Brain microvascular endothelial cell (primary cell): ENCODE measurements at regions not wholly inside any gene's neighbourhood (a gene's known extent, or its start where the extent isn't known, plus 50 kb on each side); places are given as distances from the start of the nearest gene placed in this dataset.

Source experiments
- DNase-seq: peaks from one replicate; pipeline ENCODE4 v3.0.0-alpha.2; 2020
- H3K27ac ChIP-seq: fragments of 250-450 bp; sonication (Bioruptor Pico); 2 replicates; pipeline ENCODE4 v1.5.1; 2020; ENCODE audit warnings: mild to moderate bottlenecking, moderate library complexity
- H3K27me3 ChIP-seq: fragments of 250-450 bp; sonication (Bioruptor Pico); replicated peaks from 2 replicates; pipeline ENCODE4 v1.5.1; 2020; ENCODE audit warnings: mild to moderate bottlenecking
- H3K36me3 ChIP-seq: fragments of 250-450 bp; sonication (Bioruptor Pico); replicated peaks from 2 replicates; pipeline ENCODE4 v1.5.1; 2020; ENCODE audit warnings: mild to moderate bottlenecking
- H3K4me3 ChIP-seq: 2 replicates; pipeline ENCODE4 v1.5.1; 2011; ENCODE audit warnings: low read depth, mild to moderate bottlenecking, control low read depth, low read length, moderate library complexity
- in situ Hi-C: cut with HindIII; loops from 2 replicates; pipeline ENCODE4 v1.10.0; 2017; ENCODE audit warnings: low sequenced_read_pairs, low pct_ligation_motif_present
- TF ChIP-seq, protein P1 (sequence below): IDR thresholded peaks from 2 replicates; pipeline ENCODE4 v1.5.1; 2011; ENCODE audit warnings: low read depth, mild to moderate bottlenecking, moderate library complexity, low read length, control low read depth, inconsistent platforms; ENCODE audit errors: missing control alignments

DNA sequence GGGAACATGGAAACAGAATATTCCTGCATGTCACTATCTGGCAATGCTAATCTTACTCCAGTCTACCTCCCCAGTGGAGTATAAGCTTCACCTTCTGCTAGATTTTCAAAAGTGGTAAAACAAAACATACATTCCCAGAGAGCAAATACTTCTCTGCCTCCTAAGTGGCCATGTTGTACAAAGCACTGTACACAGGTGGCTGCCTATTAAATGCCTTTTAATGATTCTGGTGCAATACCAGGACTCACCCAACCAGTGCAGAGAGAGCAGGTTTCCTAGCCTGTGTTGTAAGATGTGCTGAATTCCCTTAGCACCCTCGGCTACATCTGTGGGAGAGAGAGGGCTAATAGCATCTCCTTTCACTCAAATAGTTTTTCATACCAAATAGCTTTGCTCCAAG is 684.3 kb upstream of the NRP1 start:
- TF ChIP-seq, protein P1, sequence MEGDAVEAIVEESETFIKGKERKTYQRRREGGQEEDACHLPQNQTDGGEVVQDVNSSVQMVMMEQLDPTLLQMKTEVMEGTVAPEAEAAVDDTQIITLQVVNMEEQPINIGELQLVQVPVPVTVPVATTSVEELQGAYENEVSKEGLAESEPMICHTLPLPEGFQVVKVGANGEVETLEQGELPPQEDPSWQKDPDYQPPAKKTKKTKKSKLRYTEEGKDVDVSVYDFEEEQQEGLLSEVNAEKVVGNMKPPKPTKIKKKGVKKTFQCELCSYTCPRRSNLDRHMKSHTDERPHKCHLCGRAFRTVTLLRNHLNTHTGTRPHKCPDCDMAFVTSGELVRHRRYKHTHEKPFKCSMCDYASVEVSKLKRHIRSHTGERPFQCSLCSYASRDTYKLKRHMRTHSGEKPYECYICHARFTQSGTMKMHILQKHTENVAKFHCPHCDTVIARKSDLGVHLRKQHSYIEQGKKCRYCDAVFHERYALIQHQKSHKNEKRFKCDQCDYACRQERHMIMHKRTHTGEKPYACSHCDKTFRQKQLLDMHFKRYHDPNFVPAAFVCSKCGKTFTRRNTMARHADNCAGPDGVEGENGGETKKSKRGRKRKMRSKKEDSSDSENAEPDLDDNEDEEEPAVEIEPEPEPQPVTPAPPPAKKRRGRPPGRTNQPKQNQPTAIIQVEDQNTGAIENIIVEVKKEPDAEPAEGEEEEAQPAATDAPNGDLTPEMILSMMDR, result no peak
- in situ Hi-C loops, result no loop called here
- H3K27ac ChIP-seq, result no peak overlapping the region
- no peaks in the 10 kb centered on the region for H3K27me3 ChIP-seq
- no peak for DNase-seq
- H3K4me3 ChIP-seq, result no peak overlapping the region
- no peaks in the 10 kb centered on the region for H3K36me3 ChIP-seq

DNA sequence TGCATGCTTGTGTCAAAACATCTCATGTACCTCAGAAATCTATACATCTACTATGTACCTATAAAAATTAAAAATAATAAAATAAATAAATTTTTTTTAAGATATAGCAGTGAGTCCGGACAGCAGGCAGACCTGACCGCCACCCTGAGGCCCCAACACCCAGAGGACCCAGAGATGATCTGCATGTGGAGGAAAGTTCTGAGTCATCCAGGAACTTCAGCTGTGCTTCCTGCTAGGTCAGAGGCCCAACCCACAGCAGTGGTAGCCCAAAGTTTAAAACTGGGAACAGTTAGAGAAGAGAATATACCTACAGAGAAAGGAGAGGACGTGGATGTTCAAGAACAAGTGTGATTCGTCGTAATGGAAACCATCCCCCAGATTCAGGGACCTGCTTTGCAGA is 683.7 kb upstream of the NRP1 start:
- Histone ChIP-seq H3K4me3 (no peak overlapping the region), H3K27me3 (no peaks in the 10 kb centered on the region), H3K36me3 (no peaks in the 10 kb centered on the region), H3K27ac (no peak overlapping the region)
- DNase-seq, result peak; percentile 37
- in situ Hi-C loops, result no loop called here
- TF ChIP-seq, protein P1, result no peak

DNA sequence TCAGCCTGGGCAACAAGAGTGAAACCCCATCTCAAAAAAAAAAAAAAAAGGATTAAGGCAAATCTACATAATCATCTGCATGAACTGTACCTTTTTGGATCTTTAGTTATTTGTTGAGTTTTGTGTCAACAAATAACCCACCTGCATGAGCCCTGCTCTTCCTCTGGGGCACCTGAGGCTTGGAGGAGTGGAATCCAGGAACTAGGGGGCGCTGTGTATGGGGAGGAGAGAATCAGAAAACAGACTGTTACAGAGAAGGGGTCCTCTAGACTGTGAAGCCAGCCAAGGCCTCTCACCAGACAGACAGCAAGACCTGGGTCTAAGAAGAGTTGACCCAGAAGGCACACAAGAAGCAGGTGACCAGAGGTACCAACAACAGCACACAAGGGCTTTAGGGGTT is 682.8 kb upstream of the NRP1 start:
- H3K4me3 ChIP-seq, result no peak overlapping the region
- TF ChIP-seq, protein P1, result peak; percentile 24
- in situ Hi-C loops, result no loop called here
- DNase-seq, result no peak
- H3K36me3 ChIP-seq, result no peaks in the 10 kb centered on the region
- H3K27me3 ChIP-seq, result no peaks in the 10 kb centered on the region
- no peak overlapping the region for H3K27ac ChIP-seq

DNA sequence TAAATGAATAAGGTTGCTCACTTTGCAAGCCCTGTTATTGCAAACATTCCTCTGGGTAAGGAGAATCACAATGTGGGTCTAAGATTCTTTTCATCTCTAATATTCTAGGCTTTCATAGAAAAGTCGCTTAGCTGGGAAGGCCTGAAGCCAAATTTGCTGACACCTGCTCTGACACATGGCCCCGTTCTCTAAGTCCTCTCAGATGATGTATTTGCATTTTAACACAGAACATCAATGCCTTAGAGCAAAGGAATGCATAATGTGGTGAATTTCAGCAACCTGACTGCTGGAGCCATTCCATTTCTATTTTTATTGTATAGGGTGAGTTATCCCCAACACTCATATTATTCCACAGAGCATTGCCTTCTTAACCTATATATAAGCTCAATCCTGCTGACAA is 682.1 kb upstream of the NRP1 start:
- TF ChIP-seq, protein P1, result no peak
- no peak for DNase-seq
- Histone ChIP-seq H3K4me3 (no peak overlapping the region), H3K27me3 (no peaks in the 10 kb centered on the region), H3K36me3 (no peaks in the 10 kb centered on the region), H3K27ac (no peak overlapping the region)
- in situ Hi-C loops, result no loop called here

DNA sequence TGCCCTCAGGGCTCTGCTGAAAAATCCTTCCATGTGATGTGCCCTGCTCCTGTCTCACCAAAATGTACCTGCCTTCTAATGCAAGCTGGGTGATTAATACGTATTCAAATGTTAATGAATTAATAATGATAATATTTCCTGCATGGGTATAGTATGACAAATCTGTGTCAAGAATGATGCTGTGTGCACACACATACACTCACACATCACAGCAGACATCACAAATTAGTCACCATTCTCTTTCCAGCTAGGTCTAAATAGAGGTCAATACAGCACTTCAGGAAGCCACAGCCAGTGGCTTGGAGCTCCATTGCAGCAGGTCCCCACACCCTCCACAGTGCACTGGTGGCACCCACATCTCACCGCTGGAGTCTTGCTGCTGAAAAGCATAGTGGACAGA is 681.2 kb upstream of the NRP1 start:
- TF ChIP-seq, protein P1, result no peak
- no peaks in the 10 kb centered on the region for H3K27me3 ChIP-seq
- H3K36me3 ChIP-seq, result no peaks in the 10 kb centered on the region
- in situ Hi-C loops, result no loop called here
- H3K27ac ChIP-seq, result no peak overlapping the region
- DNase-seq, result no peak
- H3K4me3 ChIP-seq, result no peak overlapping the region

DNA sequence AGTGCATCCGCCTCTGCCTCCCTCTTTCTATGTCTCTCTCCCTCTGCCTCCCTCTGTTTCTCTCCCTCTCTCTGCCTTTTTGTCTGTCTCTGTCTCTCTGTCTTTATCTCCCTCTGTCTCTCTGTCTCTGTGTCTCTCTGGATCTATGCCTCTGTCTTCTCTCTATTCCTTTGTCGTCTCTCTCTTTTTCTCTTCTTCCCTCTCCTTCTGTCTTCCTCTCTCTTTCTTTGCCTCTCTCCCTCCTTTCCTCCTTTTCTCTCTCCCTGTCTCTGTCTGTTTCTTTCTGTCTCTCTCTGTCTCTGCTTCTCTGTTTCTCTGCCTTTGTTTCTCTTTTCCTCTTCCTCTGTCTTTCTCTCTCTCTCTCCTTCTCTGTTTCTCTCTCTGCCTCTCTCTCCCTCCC is 678.8 kb upstream of the NRP1 start:
- Histone ChIP-seq H3K27ac (no peak overlapping the region), H3K4me3 (no peak overlapping the region), H3K36me3 (no peaks in the 10 kb centered on the region), H3K27me3 (no peaks in the 10 kb centered on the region)
- TF ChIP-seq, protein P1, result no peak
- DNase-seq, result no peak
- in situ Hi-C loops, result no loop called here
